Activated CD4-positive, alpha-beta T cell treated with anti-CD3 and anti-CD28 coated beads, Interleukin-10, Interleukin-2, amounts not matched to agents 100 ng/mL and 50 ng/mL, durations not matched to agents 16 hours and 8 hours (primary cell): ENCODE measurements at regions not wholly inside any gene's neighbourhood (a gene's known extent, or its start where the extent isn't known, plus 50 kb on each side); places are given as distances from the start of the nearest gene placed in this dataset.
A peak's percentile ranks its signal among the peaks of the same experiment; 100 is the strongest.
"Not testable (repeated sequence)": the region's sequence is repeated elsewhere in the genome, so short reads cannot be mapped to it uniquely, and the experiment has no call there.

ENCODE experiments used
- DNase-seq: peaks from one replicate; pipeline ENCODE4 v3.0.0-alpha.2; 2020

- DNase-seq: no peak
Observed at GRCh38 chr1:121443001-121443540, 258.3 kb downstream of the SRGAP2C start.

GRCh38 chr1:121444096-121444495 lies 259.3 kb downstream of the SRGAP2C start:
- DNase-seq: no peak

- DNase-seq: no peak
Observed at GRCh38 chr1:121445679-121446078, 260.9 kb downstream of the SRGAP2C start.

GRCh38 chr1:121447280-121447923 lies 262.6 kb downstream of the SRGAP2C start:
- DNase-seq: not testable (repeated sequence)

- DNase-seq: not testable (repeated sequence)
Observed at GRCh38 chr1:121448064-121448463, 263.3 kb downstream of the SRGAP2C start.

- peak; percentile 30 for DNase-seq
Observed at GRCh38 chr1:121448851-121449250, 264.1 kb downstream of the SRGAP2C start.

GRCh38 chr1:121452484-121452883 lies 267.7 kb downstream of the SRGAP2C start:
- no peak for DNase-seq

GRCh38 chr1:121458291-121459048 lies 273.7 kb downstream of the SRGAP2C start:
- DNase-seq: peak; percentile 85

- no peak for DNase-seq
Observed at GRCh38 chr1:121459235-121459634, 274.5 kb downstream of the SRGAP2C start.

- DNase-seq: peak; percentile 9
Observed at GRCh38 chr1:121469395-121469794, 284.6 kb downstream of the SRGAP2C start.

- not testable (repeated sequence) for DNase-seq
Observed at GRCh38 chr1:121470401-121470800, 285.6 kb downstream of the SRGAP2C start.

GRCh38 chr1:121471523-121471922 lies 286.7 kb downstream of the SRGAP2C start:
- DNase-seq: peak; percentile 56

GRCh38 chr1:121472017-121472416 lies 287.2 kb downstream of the SRGAP2C start:
- DNase-seq: no peak

- no peak for DNase-seq
Observed at GRCh38 chr1:121483234-121483633, 298.5 kb downstream of the SRGAP2C start.

- DNase-seq: peak; percentile 46
Observed at GRCh38 chr1:121483961-121484424, 299.2 kb downstream of the SRGAP2C start.

GRCh38 chr1:121494796-121495195 lies 310.0 kb downstream of the SRGAP2C start:
- DNase-seq: not testable (repeated sequence)

- DNase-seq: peak; percentile 1
Observed at GRCh38 chr1:121511455-121511854, 326.7 kb downstream of the SRGAP2C start.

- DNase-seq: not testable (repeated sequence)
Observed at GRCh38 chr1:121511876-121512275, 327.1 kb downstream of the SRGAP2C start.

GRCh38 chr1:121515235-121515634 lies 330.5 kb downstream of the SRGAP2C start:
- DNase-seq: no peak

- peak; percentile 79 for DNase-seq
Observed at GRCh38 chr1:121516234-121516967, 331.6 kb downstream of the SRGAP2C start.

GRCh38 chr1:121517586-121518230 lies 332.9 kb downstream of the SRGAP2C start:
- DNase-seq: peak; percentile 9

- DNase-seq: no peak
Observed at GRCh38 chr1:121518726-121519041, 333.9 kb downstream of the SRGAP2C start.
